Colonic mucosa (tissue), 4 donors: ENCODE measurements at regions not wholly inside any gene's neighbourhood (a gene's known extent, or its start where the extent isn't known, plus 50 kb on each side); places are given as distances from the start of the nearest gene placed in this dataset.
"Not testable (repeated sequence)": the region's sequence is repeated elsewhere in the genome, so short reads cannot be mapped to it uniquely, and the experiment has no call there.

Source experiments
- DNase-seq: peaks from one replicate; pipeline ENCODE4 v3.0.0-alpha.2; 2020
- H3K27ac ChIP-seq: fragments of 200-600 bp; one replicate; pipeline ENCODE4 v1.8.0; 2021
- H3K27me3 ChIP-seq: fragments of 200-600 bp; one replicate; pipeline ENCODE4 v1.8.0; 2021
- H3K36me3 ChIP-seq: fragments of 200-600 bp; one replicate; pipeline ENCODE4 v1.8.0; 2021
- H3K4me1 ChIP-seq: fragments of 200-600 bp; one replicate; pipeline ENCODE4 v1.8.0; 2021; ENCODE audit warnings: mild to moderate bottlenecking
- H3K4me3 ChIP-seq: fragments of 200-600 bp; one replicate; pipeline ENCODE4 v1.8.0; 2021
- H3K9ac ChIP-seq, 2 donors: one replicate each; pipeline ENCODE4 v1.7.0; 2013; ENCODE audit warnings: control low read depth in 2 of 2, low read depth in 2 of 2, low read length in 2 of 2
- H3K9me3 ChIP-seq: fragments of 200-600 bp; one replicate; pipeline ENCODE4 v1.8.0; 2021
- intact Hi-C: fragments of 100-400 bp; cut with DNase I; formaldehyde crosslinking; loops from one replicate; pipeline ENCODE4 v1.14.1; 2022
- TF ChIP-seq, protein P1 (sequence below): fragments of 200-600 bp; IDR thresholded peaks from one replicate; pipeline ENCODE4 v1.8.0; 2022; ENCODE audit warnings: antibody characterized with exemption, mild to moderate bottlenecking
- donor health status: healthy.
- donor health status: DM: no; HTN: no; CAD: no.
- donor health status: DM: no; HTN: no; CAD: no.

GRCh38 chr6:90890683-90891330, 303.9 kb upstream of the MAP3K7 start:
- DNase-seq = no peak
- Histone ChIP-seq H3K27me3 (no peaks in the 10 kb centered on the region), H3K9ac (no peak overlapping the region), H3K36me3 (no peaks in the 10 kb centered on the region), H3K27ac (no peak overlapping the region), H3K4me1 (no peaks in the 10 kb centered on the region), H3K4me3 (no peak overlapping the region), H3K9me3 (no peaks in the 10 kb centered on the region)
- intact Hi-C loops = no loop called here
- TF ChIP-seq, protein P1, sequence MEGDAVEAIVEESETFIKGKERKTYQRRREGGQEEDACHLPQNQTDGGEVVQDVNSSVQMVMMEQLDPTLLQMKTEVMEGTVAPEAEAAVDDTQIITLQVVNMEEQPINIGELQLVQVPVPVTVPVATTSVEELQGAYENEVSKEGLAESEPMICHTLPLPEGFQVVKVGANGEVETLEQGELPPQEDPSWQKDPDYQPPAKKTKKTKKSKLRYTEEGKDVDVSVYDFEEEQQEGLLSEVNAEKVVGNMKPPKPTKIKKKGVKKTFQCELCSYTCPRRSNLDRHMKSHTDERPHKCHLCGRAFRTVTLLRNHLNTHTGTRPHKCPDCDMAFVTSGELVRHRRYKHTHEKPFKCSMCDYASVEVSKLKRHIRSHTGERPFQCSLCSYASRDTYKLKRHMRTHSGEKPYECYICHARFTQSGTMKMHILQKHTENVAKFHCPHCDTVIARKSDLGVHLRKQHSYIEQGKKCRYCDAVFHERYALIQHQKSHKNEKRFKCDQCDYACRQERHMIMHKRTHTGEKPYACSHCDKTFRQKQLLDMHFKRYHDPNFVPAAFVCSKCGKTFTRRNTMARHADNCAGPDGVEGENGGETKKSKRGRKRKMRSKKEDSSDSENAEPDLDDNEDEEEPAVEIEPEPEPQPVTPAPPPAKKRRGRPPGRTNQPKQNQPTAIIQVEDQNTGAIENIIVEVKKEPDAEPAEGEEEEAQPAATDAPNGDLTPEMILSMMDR = no peak

DNA sequence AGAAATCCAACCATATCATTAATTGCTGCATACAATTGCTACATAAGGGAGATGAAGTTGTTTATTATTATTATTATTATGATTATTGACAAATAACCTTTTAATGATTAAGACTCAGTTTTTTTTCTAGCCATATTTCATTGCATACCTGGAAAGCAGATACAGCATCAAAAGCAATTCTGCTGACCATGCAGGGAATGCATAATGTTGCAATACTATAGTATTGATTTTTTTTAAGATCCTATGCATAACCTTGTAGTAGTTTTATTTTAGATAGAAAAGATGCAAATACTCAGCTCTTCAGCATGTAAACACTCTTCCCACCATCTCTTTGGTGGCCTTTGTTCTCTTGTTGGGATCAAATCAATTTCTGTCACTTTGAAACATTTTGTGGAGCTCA, 300.9 kb upstream of the MAP3K7 start:
- intact Hi-C loops = no loop called here
- H3K4me1 ChIP-seq = no peaks in the 10 kb centered on the region
- H3K36me3 ChIP-seq = no peaks in the 10 kb centered on the region
- TF ChIP-seq, protein P1 = no peak
- no peak overlapping the region for H3K4me3 ChIP-seq
- no peak for DNase-seq
- no peaks in the 10 kb centered on the region for H3K9me3 ChIP-seq
- no peak overlapping the region for H3K27ac ChIP-seq
- H3K9ac ChIP-seq = no peak overlapping the region
- no peaks in the 10 kb centered on the region for H3K27me3 ChIP-seq

DNA sequence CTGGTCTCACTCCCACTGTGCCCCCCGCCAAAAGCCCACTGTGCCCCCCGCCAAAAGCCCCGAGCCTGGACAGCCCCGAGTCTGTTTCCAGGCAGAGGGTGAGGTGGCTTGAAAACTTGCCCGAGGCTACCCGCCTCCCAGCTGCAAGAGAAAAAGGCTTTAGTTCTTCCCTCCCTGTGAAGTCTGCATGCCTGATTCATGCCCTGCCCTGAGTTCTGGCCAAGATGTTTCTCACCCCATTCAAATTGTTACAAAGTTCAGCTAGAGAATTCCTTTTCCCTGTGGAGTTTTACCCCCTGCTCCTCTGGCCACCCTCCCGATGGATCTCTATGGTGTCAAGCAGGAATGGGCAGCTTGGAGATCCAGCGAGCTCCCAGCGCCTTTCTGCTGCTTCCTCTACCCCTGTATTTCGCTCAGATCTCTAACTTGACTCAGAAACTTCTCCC, 298.8 kb upstream of the MAP3K7 start:
- TF ChIP-seq, protein P1 = no peak

DNA sequence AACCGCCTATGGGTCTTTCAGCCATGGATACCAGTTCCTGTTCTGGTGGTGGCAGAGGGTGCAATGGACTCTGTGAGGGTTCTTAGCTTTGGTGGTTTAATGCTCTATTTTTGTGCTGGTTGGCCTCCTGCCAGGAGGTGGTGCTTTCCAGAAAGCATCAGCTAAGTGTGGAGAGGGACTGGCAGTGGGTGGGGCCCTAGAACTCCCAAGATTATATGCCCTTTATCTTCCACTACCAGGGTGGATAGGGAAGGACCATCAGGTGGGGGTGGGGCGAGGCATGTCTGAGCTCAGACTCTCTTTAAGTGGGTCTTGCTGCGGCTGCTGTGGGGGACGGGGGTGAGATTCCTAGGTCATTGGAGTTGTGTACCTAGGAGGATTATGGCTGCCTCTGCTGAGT, 298.3 kb upstream of the MAP3K7 start:
- H3K27ac ChIP-seq = not testable (repeated sequence)

More for the DNA sequence above, 298.8 kb upstream of the MAP3K7 start:
- H3K27ac ChIP-seq = no peak overlapping the region
- H3K4me1 ChIP-seq = no peaks in the 10 kb centered on the region
- no peak for DNase-seq
- no peak overlapping the region for H3K9ac ChIP-seq
- no peaks in the 10 kb centered on the region for H3K9me3 ChIP-seq
- no peak overlapping the region for H3K4me3 ChIP-seq
- intact Hi-C loops = no loop called here
- H3K27me3 ChIP-seq = no peaks in the 10 kb centered on the region
- no peaks in the 10 kb centered on the region for H3K36me3 ChIP-seq

DNA sequence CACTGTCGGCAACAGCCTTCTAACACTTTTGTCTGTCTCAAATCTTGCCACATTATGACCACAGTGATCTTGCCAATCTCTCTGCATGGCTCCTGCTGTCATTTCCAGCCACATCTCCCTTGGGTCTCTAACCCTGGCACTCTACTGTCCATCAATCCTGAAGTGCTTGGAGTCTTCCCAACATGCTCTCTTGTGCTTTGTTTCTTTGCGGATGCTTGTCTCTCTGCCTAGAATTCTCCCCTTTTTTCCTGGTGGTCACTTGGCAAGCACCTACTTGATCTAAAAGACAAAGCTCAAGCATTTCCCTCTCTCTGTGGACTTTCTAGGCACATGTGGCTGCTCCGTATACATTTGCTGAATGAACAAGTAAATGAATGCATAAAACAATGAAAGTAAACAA, 290.7 kb upstream of the MAP3K7 start:
- DNase-seq = no peak
- H3K27me3 ChIP-seq = no peaks in the 10 kb centered on the region
- no peak overlapping the region for H3K4me3 ChIP-seq
- H3K9ac ChIP-seq = no peak overlapping the region
- no peaks in the 10 kb centered on the region for H3K9me3 ChIP-seq
- H3K36me3 ChIP-seq = no peaks in the 10 kb centered on the region
- TF ChIP-seq, protein P1 = no peak
- H3K27ac ChIP-seq = no peak overlapping the region
- intact Hi-C loops = no loop called here
- H3K4me1 ChIP-seq = no peaks in the 10 kb centered on the region

More for the DNA sequence above, 298.3 kb upstream of the MAP3K7 start:
- H3K9me3 ChIP-seq, H3K9ac ChIP-seq, H3K4me3 ChIP-seq, H3K4me1 ChIP-seq, H3K36me3 ChIP-seq, H3K27me3 ChIP-seq, DNase-seq, intact Hi-C loops: not testable (repeated sequence)

DNA sequence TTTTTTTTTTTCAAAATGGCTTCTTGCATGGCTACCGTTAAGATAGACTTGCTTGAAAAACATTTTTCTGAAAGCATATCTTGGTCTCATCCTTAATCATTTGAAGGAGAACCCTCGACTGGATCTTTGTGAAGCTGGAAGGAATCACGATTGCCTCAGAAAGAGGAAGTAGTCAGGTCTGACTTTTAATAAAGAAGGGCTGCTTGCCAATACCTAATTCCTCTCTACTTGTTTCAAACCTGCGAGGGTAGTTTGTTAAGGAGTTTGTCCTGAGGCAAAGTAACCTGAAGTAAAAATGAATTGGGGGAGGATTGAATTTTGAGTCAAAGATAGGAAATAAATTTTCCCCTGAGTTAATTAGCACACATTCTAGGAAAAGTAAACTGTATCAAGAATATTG, 288.1 kb upstream of the MAP3K7 start:
- H3K36me3 ChIP-seq = no peaks in the 10 kb centered on the region
- intact Hi-C loops = no loop called here
- TF ChIP-seq, protein P1 = no peak
- no peak overlapping the region for H3K4me3 ChIP-seq
- H3K27ac ChIP-seq = no peak overlapping the region
- H3K27me3 ChIP-seq = no peaks in the 10 kb centered on the region
- H3K9me3 ChIP-seq = no peaks in the 10 kb centered on the region
- no peak overlapping the region for H3K9ac ChIP-seq
- H3K4me1 ChIP-seq = no peaks in the 10 kb centered on the region
- no peak for DNase-seq
